Keratinocyte (primary cell): ENCODE measurements at regions not wholly inside any gene's neighbourhood (a gene's known extent, or its start where the extent isn't known, plus 50 kb on each side); places are given as distances from the start of the nearest gene placed in this dataset.

Experiments
- DNase-seq: peaks from one replicate; pipeline ENCODE4 v3.0.0-alpha.2; 2011; ENCODE audit warnings: low read depth, missing footprints, low spot score
- FAIRE-seq: peaks from 2 replicates; lab custom pipeline; 2011; peaks lifted over from hg19 to GRCh38; lab: Jason Lieb, UNC
- H2AFZ ChIP-seq: 2 replicates; pipeline ENCODE4 v1.6.0; 2012; ENCODE audit warnings: low read length, control low read depth, inconsistent platforms; ENCODE audit not compliant: control insufficient read depth
- H3K27ac ChIP-seq: 2 replicates; pipeline ENCODE4 v1.5.1; 2011; ENCODE audit warnings: low read length; ENCODE audit not compliant: control insufficient read depth, insufficient read depth
- H3K27me3 ChIP-seq: 3 replicates; pipeline ENCODE4 v1.6.0; 2011; ENCODE audit warnings: low read length; ENCODE audit not compliant: control insufficient read depth, insufficient read depth; ENCODE audit errors: extremely low read depth
- H3K36me3 ChIP-seq, 2 experiments: 2 replicates in 1 of 2; 3 replicates in 1 of 2; pipeline ENCODE4 v1.5.1; 2011; ENCODE audit warnings: low read length in 2 of 2, mild to moderate bottlenecking in 1 of 2; ENCODE audit not compliant: control insufficient read depth in 2 of 2, insufficient read depth in 2 of 2; ENCODE audit errors: extremely low read depth in 1 of 2
- H3K4me1 ChIP-seq: 3 replicates; pipeline ENCODE4 v1.5.1; 2011; ENCODE audit warnings: low read length; ENCODE audit not compliant: control insufficient read depth, insufficient read depth; ENCODE audit errors: extremely low read depth
- H3K4me2 ChIP-seq: 3 replicates; pipeline ENCODE4 v1.6.0; 2011; ENCODE audit warnings: low read depth, low read length; ENCODE audit not compliant: control insufficient read depth, insufficient read depth; ENCODE audit errors: extremely low read depth
- H3K4me3 ChIP-seq, 3 experiments: fragments of 200-600 bp in 1 of 3; sonication (generic) in 1 of 3; 2 replicates in 2 of 3; 3 replicates in 1 of 3; pipeline ENCODE4 v1.5.1; 2011 to 2016; ENCODE audit warnings: low read length in 3 of 3, mild to moderate bottlenecking in 3 of 3, control low read depth in 2 of 3, inconsistent platforms in 1 of 3, low read depth in 1 of 3, mixed read lengths in 1 of 3, mixed run types in 1 of 3, moderate library complexity in 1 of 3; ENCODE audit not compliant: control insufficient read depth in 2 of 3, insufficient read depth in 2 of 3; ENCODE audit errors: extremely low read depth in 1 of 3
- H3K79me2 ChIP-seq: 2 replicates; pipeline ENCODE4 v1.6.0; 2012; ENCODE audit warnings: low read length; ENCODE audit not compliant: control insufficient read depth, insufficient read depth
- H3K9ac ChIP-seq: 3 replicates; pipeline ENCODE4 v1.6.0; 2011; ENCODE audit warnings: low read length; ENCODE audit not compliant: control insufficient read depth, insufficient read depth; ENCODE audit errors: extremely low read depth
- H3K9me1 ChIP-seq: 3 replicates; pipeline ENCODE4 v1.6.0; 2011; ENCODE audit warnings: low read length; ENCODE audit not compliant: control insufficient read depth, insufficient read depth; ENCODE audit errors: extremely low read depth
- H3K9me3 ChIP-seq: 2 replicates; pipeline ENCODE4 v1.5.1; 2012; ENCODE audit warnings: low read depth, low read length; ENCODE audit not compliant: control insufficient read depth
- H4K20me1 ChIP-seq: 3 replicates; pipeline ENCODE4 v1.6.0; 2011; ENCODE audit warnings: low read length; ENCODE audit not compliant: control insufficient read depth, insufficient read depth; ENCODE audit errors: extremely low read depth
- CTCF ChIP-seq, 3 experiments: IDR thresholded peaks in 1 of 3; conservative IDR thresholded peaks in 1 of 3; optimal IDR thresholded peaks in 1 of 3; 2 replicates in 2 of 3; 3 replicates in 1 of 3; pipeline versions ENCODE3 to v1.5.1; 2011; ENCODE audit warnings: low read length in 3 of 3, mild to moderate bottlenecking in 3 of 3, moderate library complexity in 2 of 3, control low read depth in 1 of 3, inconsistent platforms in 1 of 3; ENCODE audit not compliant: insufficient read depth in 2 of 3; ENCODE audit errors: extremely low read depth in 1 of 3
- EZH2 ChIP-seq: IDR thresholded peaks from one replicate; pipeline ENCODE4 v1.6.1; 2012; ENCODE audit warnings: inconsistent platforms, mild to moderate bottlenecking, low read length, moderate library complexity
- dilution Hi-C: fragments of 300-500 bp; cut with MboI; formaldehyde crosslinking; loops from one replicate; pipeline ENCODE4 v1.7.0; 2020; ENCODE audit warnings: low sequenced_read_pairs; ENCODE audit not compliant: extremely low pct_ligation_motif_present

GRCh38 chr3:59285560-59285959 lies 235.7 kb upstream of the CFAP20DC start:
- no peak overlapping the region for H3K27ac ChIP-seq
- TF ChIP-seq CTCF (optimal IDR thresholded peaks at IDR 0.05 in 1 of 3, IDR thresholded peaks at IDR 0.05 in 1 of 3, conservative IDR thresholded peaks at IDR 0.05 in 1 of 3; ENCODE audit: extremely low read depth in 1 of 3, insufficient read depth in 2 of 3, low read length in 3 of 3): no peak
- TF ChIP-seq EZH2: no peak
- H3K4me3 ChIP-seq: no peak overlapping the region
- no peaks in the 10 kb centered on the region for H3K36me3 ChIP-seq
- DNase-seq (no peak), FAIRE-seq (no peak)
- H3K27me3 ChIP-seq: no peaks in the 10 kb centered on the region
- dilution Hi-C loops: no loop called here
- peaks cover 13% of the 10 kb centered on the region for H3K4me1 ChIP-seq
- no peaks in the 10 kb centered on the region for H3K79me2 ChIP-seq
- no peaks in the 10 kb centered on the region for H3K9me1 ChIP-seq
- no peak overlapping the region for H3K9ac ChIP-seq
- H4K20me1 ChIP-seq: no peaks in the 10 kb centered on the region
- no peaks in the 10 kb centered on the region for H3K9me3 ChIP-seq
- no peak overlapping the region for H2AFZ ChIP-seq
- no peak overlapping the region for H3K4me2 ChIP-seq

- DNase-seq: no peak
- dilution Hi-C loops: no loop called here
- H3K27ac ChIP-seq: no peak overlapping the region
- no peaks in the 10 kb centered on the region for H3K27me3 ChIP-seq
- no peak for FAIRE-seq
- H3K36me3 ChIP-seq: no peaks in the 10 kb centered on the region
- TF ChIP-seq EZH2 (no peak), CTCF (optimal IDR thresholded peaks at IDR 0.05 in 1 of 3, IDR thresholded peaks at IDR 0.05 in 1 of 3, conservative IDR thresholded peaks at IDR 0.05 in 1 of 3; ENCODE audit: extremely low read depth in 1 of 3, insufficient read depth in 2 of 3, low read length in 3 of 3) (no peak)
- H3K4me1 ChIP-seq: peaks cover 6% of the 10 kb centered on the region
- no peak overlapping the region for H3K4me2 ChIP-seq
- H3K9me1 ChIP-seq: no peaks in the 10 kb centered on the region
- no peaks in the 10 kb centered on the region for H4K20me1 ChIP-seq
- no peak overlapping the region for H2AFZ ChIP-seq
- H3K79me2 ChIP-seq: no peaks in the 10 kb centered on the region
- no peaks in the 10 kb centered on the region for H3K9me3 ChIP-seq
- H3K4me3 ChIP-seq: no peak overlapping the region
- H3K9ac ChIP-seq: no peak overlapping the region
These were observed 235.1 kb upstream of the CFAP20DC start for GRCh38 chr3:59284926-59285325.
